Tibial nerve (tissue), 4 donors: ENCODE measurements at regions not wholly inside any gene's neighbourhood (a gene's known extent, or its start where the extent isn't known, plus 50 kb on each side); places are given as distances from the start of the nearest gene placed in this dataset.
"Not testable (repeated sequence)": the region's sequence is repeated elsewhere in the genome, so short reads cannot be mapped to it uniquely, and the experiment has no call there.

Experiments used
- DNase-seq, 2 donors: peaks; one replicate each; pipeline ENCODE4 v3.0.0-alpha.2; 2019; ENCODE audit warnings: low spot score in 2 of 2
- H3K27ac ChIP-seq, 4 donors: fragments of 200-600 bp; sonication (generic) in 3 of 4; one replicate each; pipeline ENCODE4 v1.5.1; 2017 to 2019; ENCODE audit warnings: mild to moderate bottlenecking in 1 of 4
- H3K27me3 ChIP-seq, 2 donors: fragments of 200-600 bp; sonication (generic) in 1 of 2; one replicate each; pipeline versions ENCODE4 v1.5.1 to v1.6.0; 2017 to 2019
- H3K36me3 ChIP-seq, 3 donors: fragments of 200-600 bp; sonication (generic); one replicate each; pipeline ENCODE4 v1.5.1; 2018 to 2019
- H3K4me1 ChIP-seq, 4 donors: fragments of 200-600 bp; sonication (generic) in 3 of 4; one replicate each; pipeline ENCODE4 v1.5.1; 2017 to 2019
- H3K4me3 ChIP-seq, 4 donors: fragments of 200-600 bp; sonication (generic) in 3 of 4; one replicate each; pipeline ENCODE4 v1.5.1; 2017 to 2019; ENCODE audit warnings: mild to moderate bottlenecking in 1 of 4, moderate library complexity in 1 of 4
- H3K9me3 ChIP-seq, 4 donors: fragments of 200-600 bp; sonication (generic) in 3 of 4; one replicate each; pipeline ENCODE4 v1.5.1; 2017 to 2019
- EP300 ChIP-seq, 2 donors: sonication (generic); formaldehyde crosslinking; IDR thresholded peaks; one replicate each; pipeline ENCODE4 v1.6.1; 2017; ENCODE audit warnings: antibody characterized with exemption in 2 of 2, mild to moderate bottlenecking in 1 of 2
- POLR2A ChIP-seq, 2 donors: fragments of 450-650 bp; IDR thresholded peaks; one replicate each; pipeline ENCODE4 v1.6.1; 2017; ENCODE audit warnings: antibody characterized with exemption in 2 of 2, mild to moderate bottlenecking in 2 of 2, moderate library complexity in 2 of 2
- WGBS, 2 donors: methylation state at CpG; one replicate each; pipeline ENCODE4 v1.1.5; 2018; 5-methylcytosine and 5-hydroxymethylcytosine counted together
- TF ChIP-seq, protein P1 (sequence below), 5 experiments: fragments of 200-600 bp in 3 of 5; fragments of 450-650 bp in 2 of 5; sonication (generic) in 3 of 5; IDR thresholded peaks; one replicate each; pipeline ENCODE4 v1.5.1; 2016 to 2019; ENCODE audit warnings: antibody characterized with exemption in 5 of 5, mild to moderate bottlenecking in 3 of 5, moderate library complexity in 2 of 5

DNA sequence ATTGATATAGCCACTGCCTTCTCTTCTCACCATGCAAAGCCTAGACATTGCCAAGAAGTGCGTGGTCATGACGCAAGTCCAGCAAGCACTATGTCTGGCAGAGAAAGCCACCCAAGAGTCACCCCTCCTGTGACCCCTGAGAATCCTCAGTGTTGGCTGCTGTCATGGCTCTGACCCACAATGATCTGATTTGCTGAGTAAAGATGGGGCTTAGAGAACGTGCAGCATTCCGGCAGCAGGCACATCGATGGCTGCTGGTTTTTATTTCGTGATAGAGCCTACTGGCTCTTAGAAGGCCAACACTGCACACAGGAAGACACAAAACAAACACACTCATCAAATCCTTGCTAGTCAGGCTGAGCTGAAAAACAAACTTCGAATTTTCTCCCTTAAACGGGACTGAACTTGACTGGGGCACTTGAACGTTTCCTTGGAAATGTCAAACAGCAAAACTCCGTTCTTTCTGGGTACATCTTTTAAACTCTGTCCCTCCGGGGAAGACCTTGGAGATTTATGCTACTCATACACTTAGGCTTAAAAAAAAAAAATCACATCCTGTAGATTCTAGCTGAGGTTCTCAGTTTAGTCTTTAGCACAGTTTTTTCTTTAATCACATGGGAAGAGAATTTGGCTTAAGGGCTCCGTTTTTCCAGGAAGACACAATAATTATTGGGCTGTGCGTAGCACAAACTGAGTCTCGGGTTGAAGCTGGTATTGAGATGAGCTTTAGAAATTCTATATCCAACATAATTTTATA, 88.2 kb upstream of the BASP1 start:
- no peak overlapping the region for H3K4me3 ChIP-seq
- H3K36me3 ChIP-seq = no peaks in the 10 kb centered on the region
- DNase-seq = no peak
- peaks cover 0 to 10% (median 0%) of the 10 kb centered on the region in 4 donors for H3K4me1 ChIP-seq
- TF ChIP-seq EP300 (IDR thresholded peaks at IDR 0.05) (no peak), POLR2A (IDR thresholded peaks at IDR 0.05) (no peak)
- TF ChIP-seq, protein P1, sequence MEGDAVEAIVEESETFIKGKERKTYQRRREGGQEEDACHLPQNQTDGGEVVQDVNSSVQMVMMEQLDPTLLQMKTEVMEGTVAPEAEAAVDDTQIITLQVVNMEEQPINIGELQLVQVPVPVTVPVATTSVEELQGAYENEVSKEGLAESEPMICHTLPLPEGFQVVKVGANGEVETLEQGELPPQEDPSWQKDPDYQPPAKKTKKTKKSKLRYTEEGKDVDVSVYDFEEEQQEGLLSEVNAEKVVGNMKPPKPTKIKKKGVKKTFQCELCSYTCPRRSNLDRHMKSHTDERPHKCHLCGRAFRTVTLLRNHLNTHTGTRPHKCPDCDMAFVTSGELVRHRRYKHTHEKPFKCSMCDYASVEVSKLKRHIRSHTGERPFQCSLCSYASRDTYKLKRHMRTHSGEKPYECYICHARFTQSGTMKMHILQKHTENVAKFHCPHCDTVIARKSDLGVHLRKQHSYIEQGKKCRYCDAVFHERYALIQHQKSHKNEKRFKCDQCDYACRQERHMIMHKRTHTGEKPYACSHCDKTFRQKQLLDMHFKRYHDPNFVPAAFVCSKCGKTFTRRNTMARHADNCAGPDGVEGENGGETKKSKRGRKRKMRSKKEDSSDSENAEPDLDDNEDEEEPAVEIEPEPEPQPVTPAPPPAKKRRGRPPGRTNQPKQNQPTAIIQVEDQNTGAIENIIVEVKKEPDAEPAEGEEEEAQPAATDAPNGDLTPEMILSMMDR (IDR thresholded peaks at IDR 0.05) = no peak
- peak overlapping the region in 2 of 4 donors; percentile 2 to 3 for H3K27ac ChIP-seq
- WGBS, 2 donors = 54 to 58% methylated on average over 13 to 14 of the region's 14 CpGs
- no peaks in the 10 kb centered on the region for H3K27me3 ChIP-seq
- no peaks in the 10 kb centered on the region for H3K9me3 ChIP-seq

DNA sequence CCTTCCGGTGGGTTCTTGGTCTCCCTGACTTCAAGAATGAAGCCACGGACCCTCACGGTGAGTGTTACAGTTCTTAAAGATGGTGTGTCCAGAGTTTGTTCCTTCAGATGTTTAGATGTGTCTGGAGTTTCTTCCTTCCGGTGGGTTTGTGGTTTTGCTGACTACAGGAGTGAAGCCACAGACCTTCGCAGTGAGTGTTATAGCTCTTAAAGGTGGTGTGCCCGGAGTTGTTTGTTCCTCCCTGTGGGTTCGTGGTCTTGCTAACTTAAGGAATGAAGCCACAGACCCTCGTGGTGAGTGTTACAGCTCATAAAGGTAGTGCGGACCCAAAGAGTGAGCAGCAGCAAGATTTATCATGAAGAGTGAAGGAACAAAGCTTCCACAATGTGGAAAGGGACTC, 87.1 kb upstream of the BASP1 start:
- H3K9me3 ChIP-seq, H3K27me3 ChIP-seq, H3K4me1 ChIP-seq, H3K36me3 ChIP-seq, H3K27ac ChIP-seq, H3K4me3 ChIP-seq, DNase-seq: not testable (repeated sequence)
- 74 to 81% methylated on average over 9 of the region's 9 CpGs for WGBS, 2 donors

DNA sequence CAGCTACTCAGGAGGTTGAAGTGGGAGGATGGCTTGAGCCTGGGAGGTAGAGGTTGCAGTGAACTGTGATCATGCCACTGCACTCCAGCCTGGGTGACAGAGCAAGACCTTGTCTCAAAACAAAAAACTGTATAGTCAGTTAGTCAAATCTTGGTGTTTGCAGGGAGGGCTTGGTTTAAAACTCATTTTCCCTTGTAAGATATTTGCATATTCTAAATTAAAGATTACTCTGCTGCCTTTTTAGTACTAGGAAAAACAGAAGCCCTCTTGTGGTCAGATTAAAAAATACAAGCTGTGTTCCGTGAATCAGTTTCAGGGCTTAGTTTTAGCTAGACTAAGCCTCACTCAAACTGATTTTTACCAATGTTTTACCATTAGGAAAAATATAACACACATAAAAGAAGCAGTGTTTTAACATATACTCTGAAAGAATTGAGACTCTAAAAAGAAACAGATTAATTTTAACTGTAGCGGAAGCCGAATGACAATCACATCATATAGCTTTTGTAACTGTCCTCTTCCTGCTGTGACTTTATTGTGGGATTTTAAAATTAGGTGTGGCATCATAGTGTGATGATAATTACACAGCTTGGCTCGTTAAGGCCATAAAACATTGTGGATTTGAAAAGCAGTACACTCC, 84.9 kb upstream of the BASP1 start:
- 47 to 49% methylated on average over 4 of the region's 4 CpGs for WGBS, 2 donors

DNA sequence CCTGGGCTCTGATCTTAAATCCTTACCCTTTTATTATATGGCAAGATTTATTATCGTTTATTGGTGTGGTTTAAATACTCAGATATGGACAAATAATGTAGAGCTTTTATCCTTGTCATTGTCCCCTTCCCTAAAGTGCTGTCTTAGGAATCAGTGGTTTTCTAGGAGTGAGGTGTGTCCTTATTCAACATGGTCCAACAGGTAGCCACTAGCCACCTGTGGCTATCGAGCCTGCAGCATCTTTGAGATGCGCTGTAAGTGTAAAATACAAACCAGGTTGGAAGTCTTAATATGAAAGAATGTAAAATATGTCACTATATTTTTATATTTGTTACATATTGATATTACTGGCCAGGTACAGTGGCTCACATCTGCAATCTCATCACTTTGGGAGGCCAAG, 82.4 kb upstream of the BASP1 start:
- no peak for TF ChIP-seq EP300 (IDR thresholded peaks at IDR 0.05)
- TF ChIP-seq, protein P1 (IDR thresholded peaks at IDR 0.05) = no peak
- no peak for TF ChIP-seq POLR2A (IDR thresholded peaks at IDR 0.05)
- 94% methylated on average over 3 of the region's 3 CpGs for WGBS, 2 donors

More for the DNA sequence above, 84.9 kb upstream of the BASP1 start:
- Histone ChIP-seq H3K27ac (no peak overlapping the region), H3K4me1 (no peaks in the 10 kb centered on the region), H3K27me3 (no peaks in the 10 kb centered on the region), H3K36me3 (no peaks in the 10 kb centered on the region), H3K4me3 (no peak overlapping the region), H3K9me3 (no peaks in the 10 kb centered on the region)
- no peak for DNase-seq
- no peak for TF ChIP-seq EP300 (IDR thresholded peaks at IDR 0.05)
- TF ChIP-seq POLR2A (IDR thresholded peaks at IDR 0.05) = no peak
- TF ChIP-seq, protein P1 (IDR thresholded peaks at IDR 0.05) = peak; percentile 58 to 66 (median 64)

DNA sequence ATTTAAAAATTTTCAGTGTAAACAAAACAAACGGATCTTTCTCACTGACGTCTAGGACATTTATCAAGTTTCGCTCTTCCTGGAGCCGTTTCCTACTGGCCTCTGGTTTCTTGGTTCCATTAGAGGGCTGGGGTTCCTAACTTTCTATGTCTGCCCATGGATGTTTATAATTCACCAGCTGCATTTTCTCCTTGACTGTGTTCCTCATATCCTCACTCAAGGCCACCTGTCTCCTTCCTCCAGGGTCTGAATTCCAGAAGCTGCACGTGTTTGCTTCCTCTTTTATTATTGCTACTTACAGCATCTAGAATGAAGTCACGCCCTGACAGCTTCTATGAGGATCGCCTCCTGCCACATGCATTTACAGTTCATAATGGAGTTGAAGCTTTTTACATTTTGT, 74.1 kb upstream of the BASP1 start:
- no peaks in the 10 kb centered on the region for H3K36me3 ChIP-seq
- no peak overlapping the region for H3K4me3 ChIP-seq
- no peaks in the 10 kb centered on the region for H3K27me3 ChIP-seq
- no peaks in the 10 kb centered on the region for H3K9me3 ChIP-seq
- no peak for DNase-seq
- H3K4me1 ChIP-seq = no peaks in the 10 kb centered on the region
- 60 to 61% methylated on average over 7 of the region's 7 CpGs for WGBS, 2 donors
- TF ChIP-seq, protein P1 (IDR thresholded peaks at IDR 0.05) = no peak
- TF ChIP-seq POLR2A (IDR thresholded peaks at IDR 0.05) (no peak), EP300 (IDR thresholded peaks at IDR 0.05) (no peak)
- H3K27ac ChIP-seq = no peak overlapping the region

More for the DNA sequence above, 82.4 kb upstream of the BASP1 start:
- Histone ChIP-seq H3K9me3 (no peaks in the 10 kb centered on the region), H3K4me3 (no peak overlapping the region), H3K27ac (no peak overlapping the region), H3K36me3 (no peaks in the 10 kb centered on the region), H3K4me1 (no peaks in the 10 kb centered on the region), H3K27me3 (no peaks in the 10 kb centered on the region)
- no peak for DNase-seq
